ENCODE measurements at regions not wholly inside any gene's neighbourhood (a gene's known extent, or its start where the extent isn't known, plus 50 kb on each side); places are given as distances from the start of the nearest gene placed in this dataset.
"Not testable (repeated sequence)": the region's sequence is repeated elsewhere in the genome, so short reads cannot be mapped to it uniquely, and the experiment has no call there.

DNA sequence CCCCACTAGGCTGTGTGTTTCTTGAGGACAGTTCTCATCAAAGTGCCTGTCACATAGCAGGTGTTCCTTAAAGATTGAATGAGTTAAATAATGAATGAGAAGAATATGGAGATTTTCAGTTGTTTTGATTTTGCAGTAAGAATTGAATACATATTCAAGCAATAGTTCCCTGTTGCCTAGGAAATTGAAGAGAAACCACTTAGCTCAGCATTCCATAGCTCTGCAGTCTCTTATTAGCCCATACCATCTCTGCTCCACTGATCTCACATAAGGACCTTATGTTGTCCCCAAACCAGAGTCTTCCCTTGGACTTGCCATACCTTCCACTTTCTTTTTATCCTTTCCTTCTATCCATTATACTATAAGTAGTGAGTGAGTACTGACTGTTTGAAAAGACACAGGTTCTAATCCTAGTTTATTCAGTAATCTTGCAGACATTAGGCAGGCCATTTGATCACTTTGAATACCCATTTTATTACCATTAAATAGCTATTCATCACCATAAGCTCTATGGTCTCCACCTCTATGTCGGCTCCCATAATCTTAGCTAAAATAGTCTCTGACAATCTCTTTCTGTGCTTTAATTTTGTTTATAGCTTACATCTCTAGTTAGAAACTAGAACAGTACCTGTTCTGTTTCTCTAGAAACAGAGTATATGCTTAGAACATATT is 1059.6 kb upstream of the SLIT2 start:
- DNase-seq: no peak

DNA sequence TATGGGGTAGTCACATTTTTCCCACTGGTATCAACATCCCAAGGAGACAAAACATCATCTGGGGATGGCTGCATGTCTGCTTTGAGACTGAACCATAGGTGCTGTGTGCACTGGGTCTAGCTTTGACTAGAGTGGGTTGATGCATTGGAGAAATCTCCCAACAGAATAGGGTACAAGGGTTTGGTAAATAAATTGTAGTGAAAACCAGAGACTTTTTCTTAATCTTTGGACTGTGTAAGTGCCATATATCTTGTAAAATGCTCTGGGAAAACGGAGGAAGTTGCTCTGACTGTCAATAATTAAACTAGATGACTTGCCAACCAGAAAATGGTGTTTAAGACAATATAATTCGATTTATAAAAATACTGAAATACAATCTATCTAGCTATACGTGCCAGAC is 1064.0 kb upstream of the SLIT2 start:
- no peak for DNase-seq

DNA sequence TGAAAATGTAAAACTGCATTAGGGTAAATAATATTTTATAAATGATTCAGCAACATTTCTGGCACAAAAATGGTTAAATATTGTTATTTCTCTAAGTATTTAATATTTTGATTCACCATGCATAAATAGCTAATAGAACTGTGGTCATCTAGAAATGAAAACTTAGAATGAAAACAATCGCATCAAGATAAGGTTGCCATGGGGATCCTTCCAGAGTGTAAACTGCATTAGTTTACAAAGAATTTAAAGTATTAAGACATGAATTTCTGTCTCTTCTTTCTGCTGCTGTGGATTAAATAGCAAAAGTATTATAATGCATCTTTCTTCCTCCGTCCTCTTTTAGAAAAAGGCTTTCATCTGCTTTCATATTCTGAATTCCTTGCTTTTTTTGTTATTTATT is 1064.6 kb upstream of the SLIT2 start:
- no peak for DNase-seq

DNA sequence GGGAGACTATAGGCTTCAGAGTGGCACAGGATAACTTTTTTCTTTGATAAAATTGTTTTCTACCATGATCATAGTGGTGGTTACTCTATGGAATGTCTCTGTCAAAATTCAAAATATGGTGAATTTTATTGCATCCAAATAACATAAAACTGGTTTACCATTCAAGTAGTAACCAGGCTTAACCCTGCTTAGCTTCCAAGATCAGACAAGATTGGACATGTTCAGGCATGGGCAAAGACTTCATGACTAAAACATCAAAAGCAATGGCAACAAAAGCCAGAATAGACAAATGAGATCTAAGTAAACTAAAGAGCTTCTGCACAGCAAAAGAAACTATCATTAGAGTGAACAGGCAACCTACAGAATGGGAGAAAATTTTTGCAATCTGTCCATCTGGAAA is 1070.1 kb upstream of the SLIT2 start:
- not testable (repeated sequence) for DNase-seq

DNA sequence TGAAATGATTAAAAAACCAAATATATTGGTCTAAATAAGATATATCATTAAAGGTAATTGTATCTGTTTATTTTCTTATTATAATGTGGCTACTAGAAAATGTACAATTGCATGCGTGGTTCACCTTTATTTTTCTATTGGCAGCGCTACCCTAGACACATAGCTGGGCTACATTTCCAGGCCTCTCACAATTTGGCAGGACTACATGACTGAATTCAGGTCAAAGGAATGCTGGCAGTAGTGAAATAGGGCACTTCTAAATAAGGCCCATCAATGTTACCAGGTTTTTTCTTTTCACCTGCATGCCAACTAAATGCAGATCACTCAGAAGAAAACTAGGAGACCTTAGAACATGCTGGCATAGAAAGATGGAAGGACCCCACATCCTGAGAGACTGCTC is 1072.9 kb upstream of the SLIT2 start:
- no peak for DNase-seq

DNA sequence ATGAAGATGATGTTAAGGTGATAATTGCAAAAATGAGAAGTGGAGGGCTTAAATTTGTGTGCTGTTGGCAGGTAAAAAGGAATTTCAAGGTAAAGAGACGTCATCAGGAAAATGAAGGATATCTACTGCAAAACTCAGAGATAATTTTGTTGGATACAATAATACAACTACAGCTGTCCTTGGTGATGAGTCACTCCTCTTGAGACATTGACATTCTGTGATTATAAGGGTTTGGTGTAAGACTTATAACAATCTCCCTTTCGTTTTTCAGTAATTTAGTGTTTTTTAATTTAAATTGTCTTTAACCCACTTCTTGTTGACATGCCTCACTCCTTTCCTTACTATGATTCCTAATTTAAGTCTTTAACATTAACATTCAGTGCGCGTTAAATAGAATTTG is 1074.1 kb upstream of the SLIT2 start:
- DNase-seq: no peak

DNA sequence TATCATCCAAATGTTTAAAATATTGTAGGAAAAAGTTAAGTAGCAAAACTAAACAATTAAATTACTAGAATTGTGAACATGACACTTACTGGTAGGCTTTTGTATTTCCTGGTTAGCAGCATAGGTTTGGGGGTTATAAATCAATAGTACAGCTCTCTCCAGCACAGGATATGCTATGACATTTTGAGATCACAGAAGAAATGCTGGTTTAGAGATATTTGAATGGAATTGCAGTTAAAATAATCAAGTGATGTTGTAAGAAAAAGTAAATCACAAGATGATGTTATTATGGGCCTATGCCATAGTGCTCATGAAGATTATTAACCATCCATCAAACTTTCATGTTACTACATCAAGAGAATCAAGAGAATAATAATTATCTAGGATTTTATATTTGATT is 1079.9 kb upstream of the SLIT2 start:
- DNase-seq: no peak

DNA sequence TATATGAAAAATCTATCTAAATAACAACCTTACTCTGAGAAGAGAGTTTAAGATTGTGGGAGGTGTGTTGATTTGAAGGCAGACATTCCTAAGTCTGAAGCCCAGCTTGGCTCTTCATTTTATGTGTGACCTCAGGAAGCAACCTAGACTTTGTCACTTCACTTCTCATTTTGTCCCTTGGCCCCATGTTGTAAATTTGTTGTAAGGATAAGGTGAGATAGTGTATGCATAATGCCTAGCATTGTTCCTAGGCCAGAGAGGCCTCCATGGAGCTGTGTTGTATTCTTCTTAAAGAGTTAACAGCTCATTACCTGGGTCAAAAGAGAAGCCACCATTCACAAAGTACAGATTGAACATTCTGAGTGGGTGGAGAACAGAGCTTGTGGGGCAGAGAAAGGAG is 1084.4 kb upstream of the SLIT2 start:
- no peak for DNase-seq

DNA sequence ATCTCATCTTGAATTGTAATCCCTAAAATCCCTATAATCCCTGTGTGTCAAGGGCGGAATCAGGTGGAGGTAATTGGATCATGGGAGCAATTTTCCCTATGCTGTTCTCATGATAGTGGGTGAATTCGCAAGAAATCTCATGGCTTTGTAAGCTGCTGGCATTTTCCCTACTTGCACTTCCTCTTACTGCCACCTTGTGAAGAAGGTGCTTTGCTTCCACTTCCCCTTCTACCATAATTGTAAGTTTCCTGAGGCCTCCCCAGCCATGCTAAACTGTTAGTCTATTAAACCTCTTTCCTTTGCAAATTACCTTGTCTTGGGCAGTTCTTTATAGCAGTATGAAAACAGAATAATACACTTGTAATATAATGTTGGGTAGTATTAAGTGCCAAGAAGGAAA is 1087.4 kb upstream of the SLIT2 start:
- DNase-seq: no peak

DNA sequence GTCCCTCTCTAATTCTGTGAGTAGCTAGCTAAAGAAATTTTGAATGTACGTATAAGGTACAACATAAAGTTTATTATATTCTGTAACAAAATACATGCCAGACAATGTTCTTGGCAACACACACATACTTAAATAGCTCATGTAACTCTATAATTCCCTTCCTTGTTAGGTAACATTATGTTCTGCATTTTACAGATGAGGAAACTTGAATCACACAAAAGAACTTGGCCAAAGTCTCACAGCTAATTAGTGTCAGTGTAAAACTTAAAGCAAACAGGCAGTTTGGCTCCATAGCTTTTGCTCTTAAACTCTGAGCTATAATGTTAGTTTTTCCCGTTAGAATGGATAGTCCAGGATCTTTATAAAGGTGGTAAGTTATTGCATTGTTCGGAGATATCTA is 1091.8 kb upstream of the SLIT2 start:
- no peak for DNase-seq

DNA sequence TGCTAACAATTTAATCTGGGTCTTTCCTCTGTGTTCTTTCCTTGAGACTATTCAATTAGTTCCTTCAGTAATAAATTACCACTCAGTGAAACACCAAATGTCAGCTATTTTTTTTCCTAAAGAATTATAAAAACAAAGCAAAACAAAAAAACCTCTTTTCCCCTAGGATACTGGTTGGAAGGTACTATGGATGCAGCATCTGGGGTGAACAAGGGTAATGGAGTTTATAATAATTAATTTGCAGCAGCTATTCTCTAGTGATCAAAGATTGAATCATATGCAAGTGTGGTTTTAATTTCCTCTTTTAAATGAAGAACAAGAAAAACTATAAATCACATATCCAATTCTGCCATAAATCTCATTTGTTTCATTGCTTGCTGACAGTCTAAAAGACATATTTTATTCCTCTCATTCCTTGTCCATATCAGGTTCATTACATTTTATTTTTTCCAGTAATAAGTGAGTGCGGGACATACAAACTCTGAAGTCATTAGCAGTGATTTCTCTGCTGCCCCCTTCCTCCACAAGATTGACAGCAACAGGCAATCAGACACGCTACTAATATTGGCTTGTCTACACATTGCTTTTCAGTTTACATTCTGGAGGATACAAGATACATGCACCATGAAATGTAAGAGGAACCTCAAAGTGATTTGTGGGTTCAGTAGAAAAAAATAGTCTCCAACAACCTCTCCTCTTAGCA is 1093.4 kb upstream of the SLIT2 start:
- no peak for DNase-seq

DNA sequence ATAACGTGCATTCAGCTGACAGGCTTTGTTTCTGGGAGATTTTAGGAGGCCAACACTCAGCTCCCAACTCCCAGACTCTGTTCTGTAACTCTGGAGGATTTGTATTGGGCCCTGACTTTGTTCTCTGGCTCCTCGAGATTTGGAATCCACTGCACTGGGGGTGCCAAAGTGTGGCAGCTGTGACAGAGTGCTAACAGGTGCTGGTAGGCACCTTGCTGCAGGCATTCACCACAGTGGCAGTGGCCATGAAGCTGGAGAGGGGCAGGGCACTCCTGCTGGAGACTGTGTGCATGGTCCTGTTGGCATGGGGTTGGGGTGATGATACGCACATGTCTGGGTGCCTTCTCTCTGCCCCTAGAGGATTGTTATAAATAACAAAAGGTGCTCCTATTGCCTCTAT is 1094.9 kb upstream of the SLIT2 start:
- no peak for DNase-seq

DNA sequence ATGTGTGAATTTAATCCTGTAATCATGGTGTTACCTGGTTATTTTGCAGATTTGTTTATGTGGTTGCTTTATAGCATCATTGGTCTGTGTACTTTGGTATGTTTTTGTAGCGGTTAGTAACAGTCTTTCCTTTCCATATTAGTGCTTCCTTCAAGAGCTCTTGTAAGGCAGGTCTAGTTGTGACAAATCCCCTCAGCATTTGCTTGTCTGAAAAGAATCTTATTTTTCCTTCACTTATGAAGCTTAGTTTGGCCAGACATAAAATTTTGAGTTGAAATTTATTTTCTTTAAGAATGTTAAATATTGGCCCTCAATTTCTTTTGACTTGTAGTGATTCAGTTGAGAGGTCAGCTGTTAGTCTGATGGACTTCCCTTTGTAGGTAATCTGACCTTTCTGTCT is 1096.1 kb upstream of the SLIT2 start:
- no peak for DNase-seq

DNA sequence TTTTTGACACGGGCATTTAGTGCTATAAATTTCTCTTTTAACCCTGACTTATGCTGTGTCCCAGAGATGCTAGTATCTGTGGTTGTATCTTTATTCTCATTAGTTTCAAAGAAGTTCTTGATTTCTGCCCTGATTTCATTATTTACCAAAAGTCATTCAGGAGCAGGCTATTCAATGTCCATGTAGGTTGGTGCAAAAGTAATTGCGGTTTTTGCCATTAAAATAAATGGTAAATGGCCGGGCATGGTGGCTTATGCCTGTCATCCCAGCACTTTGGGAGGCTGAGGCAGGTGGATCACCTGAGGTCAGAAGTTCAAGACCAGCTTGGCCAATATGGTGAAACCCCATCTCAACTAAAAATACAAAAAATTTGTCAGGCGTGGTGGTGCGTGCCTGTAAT is 1097.4 kb upstream of the SLIT2 start:
- not testable (repeated sequence) for DNase-seq

DNA sequence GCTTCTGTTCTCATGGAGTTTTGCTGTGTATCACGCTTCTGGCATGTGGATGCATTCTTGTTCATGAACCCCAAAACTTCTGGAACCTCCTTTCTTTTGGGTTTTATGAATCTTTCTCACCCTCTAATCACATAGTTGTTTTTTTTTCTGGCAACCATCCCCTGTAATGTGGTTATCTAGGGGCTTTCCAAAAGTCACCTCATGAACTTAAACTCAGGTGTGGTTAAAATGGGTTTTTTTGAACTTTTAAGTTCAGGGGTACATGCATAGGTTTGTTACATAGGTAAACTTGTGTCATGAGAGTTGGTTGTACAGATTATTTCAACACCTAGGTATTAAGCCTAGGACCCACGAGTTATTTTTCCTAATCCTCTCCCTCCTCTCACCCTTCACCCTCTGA is 1099.4 kb upstream of the SLIT2 start:
- no peak for DNase-seq

DNA sequence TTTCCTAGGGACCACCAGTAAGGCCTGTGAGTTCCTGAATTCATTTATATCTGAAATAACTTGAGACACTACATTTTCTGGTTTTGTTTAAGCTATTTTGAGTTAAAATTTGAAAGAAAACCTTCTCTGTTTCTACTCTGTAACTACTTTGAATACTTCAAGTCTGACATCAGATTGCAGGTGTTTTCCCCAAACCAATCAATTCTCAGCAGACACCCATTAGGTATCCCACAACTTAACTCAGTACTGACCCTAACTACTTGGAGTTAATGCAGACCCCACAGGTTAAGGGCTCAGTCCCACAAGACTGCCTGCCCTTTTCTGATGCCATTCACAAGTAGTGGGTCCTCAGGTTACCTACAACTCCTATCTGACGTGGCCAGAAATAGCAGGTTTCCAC is 1100.0 kb upstream of the SLIT2 start:
- DNase-seq: no peak

DNA sequence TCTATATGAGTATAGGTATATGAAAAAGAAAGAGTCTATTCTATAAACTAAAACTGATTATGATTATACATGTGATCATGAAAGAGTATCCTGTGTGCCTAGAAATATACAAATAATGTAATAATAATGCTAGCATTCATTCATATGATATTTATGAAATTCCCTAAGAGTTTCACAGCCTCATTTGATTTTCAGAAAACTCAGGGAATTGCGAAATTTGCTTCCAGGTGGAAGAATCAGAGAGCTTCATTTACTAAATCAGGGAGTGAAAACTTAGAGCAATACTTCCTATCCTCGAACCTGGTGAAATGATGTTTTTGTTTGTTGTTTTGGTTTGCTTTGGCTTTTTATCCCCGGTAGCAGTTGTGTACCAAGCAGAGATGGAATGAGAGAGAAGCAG is 1105.7 kb upstream of the SLIT2 start:
- DNase-seq: no peak

DNA sequence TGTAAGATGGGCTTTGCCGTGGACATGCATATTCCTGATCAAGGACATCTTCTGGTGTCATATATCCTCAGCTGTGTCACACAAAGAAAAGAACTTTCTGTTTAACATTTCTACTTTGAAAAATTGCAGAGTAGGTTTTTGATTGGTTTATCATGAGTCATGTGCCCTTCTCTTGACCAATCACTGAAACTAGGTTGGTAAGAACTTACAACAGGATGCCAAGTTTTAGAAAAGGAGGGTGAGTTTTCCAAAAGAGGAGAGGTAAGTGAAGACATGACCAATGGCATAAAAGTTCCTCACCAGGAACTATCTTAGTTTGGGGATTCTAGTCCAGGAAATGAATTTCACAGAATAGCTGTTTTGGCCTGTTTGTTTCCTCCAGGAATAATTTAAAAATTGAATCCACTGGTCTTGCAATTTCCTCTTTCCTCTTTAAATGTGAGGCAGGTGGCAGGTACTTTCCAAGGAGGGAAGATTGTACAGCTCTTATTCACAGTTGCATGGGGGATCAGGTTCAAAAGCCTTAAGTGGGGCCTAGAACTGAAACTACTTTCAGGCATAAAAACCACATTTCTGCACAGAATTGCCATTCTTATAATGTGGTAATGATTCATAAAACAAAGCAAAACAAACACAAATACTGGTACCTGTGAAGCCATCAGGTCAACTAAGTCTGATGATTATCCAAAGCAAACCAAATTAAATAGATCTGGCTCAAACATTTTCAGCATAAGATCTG is 1114.5 kb upstream of the LCORL start:
- DNase-seq: no peak

DNA sequence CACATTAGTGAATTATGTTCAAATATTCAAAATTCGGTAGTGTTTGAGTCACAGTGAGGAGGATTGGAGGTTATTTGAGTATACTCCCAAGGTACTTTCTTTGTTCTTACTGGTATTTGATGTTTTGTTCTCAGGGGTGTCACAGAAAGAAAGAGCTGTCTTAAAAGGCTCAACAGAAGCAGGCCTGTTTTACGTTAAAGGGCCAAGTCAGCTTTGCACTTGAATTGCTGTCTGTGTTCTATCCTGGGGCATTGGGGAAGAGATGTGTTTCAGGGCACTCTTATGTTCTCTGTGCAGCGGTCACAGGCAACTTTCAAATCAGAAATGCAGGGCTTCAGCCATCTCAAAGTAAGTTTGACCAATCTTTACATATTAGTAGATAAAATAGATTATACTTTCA is 1113.1 kb upstream of the LCORL start:
- no peak for DNase-seq

DNA sequence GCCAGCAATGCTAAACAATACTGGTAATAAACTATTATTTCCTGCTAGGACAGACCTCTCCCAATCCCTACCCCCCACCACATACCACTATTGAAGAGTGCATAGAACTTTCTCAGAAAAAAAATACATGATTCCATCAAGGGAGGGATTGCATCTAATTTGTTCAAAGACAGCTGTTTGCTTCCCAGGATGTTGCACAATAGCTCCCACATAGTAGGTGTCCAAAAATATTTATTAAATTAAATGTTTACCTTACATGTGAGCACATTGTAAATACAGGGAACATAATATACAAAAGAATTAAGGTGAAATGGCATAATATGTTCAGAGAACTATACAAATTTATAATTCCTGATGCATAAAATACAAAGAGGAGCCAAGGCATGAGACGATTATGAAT is 1111.8 kb upstream of the LCORL start:
- no peak for DNase-seq

DNA sequence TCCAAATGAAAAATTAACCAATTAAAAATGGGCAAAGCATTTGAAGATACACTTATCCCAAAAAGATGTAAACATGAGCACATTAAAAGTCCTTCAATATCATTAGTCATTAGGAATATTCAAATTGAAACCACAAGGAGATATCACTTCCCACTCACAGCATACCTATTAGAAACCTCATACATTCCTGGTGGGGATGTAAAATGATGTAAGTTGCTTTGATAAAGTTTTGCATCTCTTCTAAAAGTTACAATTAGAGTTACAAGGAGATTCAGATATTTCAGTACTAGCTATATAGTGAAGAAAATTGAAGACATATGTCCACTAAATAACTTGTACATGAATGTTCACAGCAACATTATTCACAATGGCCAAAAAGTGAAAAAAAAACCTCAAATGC is 1109.3 kb upstream of the LCORL start:
- no peak for DNase-seq

DNA sequence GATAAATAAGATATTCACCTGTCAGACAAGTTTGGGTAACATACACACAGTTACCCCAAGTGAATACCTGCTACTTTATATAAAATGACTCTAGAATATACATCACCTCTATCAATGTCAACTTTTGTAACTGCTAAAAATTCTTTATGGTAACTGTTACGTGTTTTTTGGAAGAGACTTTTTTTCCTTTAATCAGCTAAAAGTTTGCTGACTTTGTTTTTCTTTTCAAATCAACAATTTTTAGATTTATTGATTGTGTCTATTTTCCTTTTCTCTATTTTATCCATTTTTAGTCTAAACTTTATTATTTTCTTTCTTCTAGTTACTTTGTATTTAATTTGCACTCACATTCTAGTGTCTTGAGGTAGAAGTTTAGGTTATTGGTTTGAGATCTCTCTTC is 1106.6 kb upstream of the LCORL start:
- DNase-seq: no peak

DNA sequence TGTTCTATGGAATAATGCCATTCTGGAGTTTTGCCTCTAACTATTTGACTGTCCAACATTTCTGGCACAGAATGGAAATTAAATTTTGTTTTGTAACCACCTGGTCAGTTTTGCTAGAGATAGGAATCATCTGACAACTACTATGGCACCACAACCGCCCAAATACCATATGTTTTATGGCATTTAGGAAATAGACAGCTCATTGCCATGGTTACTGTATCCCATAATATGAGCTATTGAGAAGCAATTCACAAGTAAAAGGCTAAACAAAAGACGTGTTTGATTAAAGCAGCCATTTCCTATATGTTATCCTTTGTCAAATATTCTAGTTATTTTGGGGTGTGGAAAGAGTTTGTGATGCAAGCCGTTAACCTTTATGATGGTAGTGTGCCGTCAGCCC is 1105.3 kb upstream of the LCORL start:
- no peak for DNase-seq

DNA sequence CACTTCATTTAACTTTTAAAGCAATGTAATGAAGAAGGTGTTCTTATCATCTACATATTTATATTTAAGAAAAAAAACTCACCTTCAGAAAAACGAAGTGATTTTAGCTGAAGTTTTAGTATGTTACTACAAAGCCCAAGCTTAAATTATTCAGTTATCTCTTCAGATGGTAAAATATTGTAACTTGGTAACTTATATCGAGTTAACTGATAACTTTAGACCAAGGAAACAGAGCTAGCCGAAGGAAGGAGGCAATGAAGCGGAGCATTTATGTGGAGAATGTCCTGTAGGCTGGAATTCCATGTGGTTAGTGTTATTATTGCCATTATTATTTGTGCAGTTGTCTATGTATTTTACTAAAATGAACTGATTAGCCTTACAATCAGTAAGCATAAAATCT is 1102.1 kb upstream of the LCORL start:
- DNase-seq: no peak

Data from NCI-H510A treated with DMSO at 0.1 percent for 48 hours (cell line).